HG03139 (cell line): ENCODE measurements at regions not wholly inside any gene's neighbourhood (a gene's known extent, or its start where the extent isn't known, plus 50 kb on each side); places are given as distances from the start of the nearest gene placed in this dataset.

ENCODE experiments used
- ATAC-seq: cut with Tn5 transposase; IDR thresholded peaks from one replicate; pipeline ENCODE4 v1.9.1; 2021; ENCODE audit not compliant: unreplicated experiment

- ATAC-seq: no peak
These were observed 69.9 kb upstream of the FOXK1 start for GRCh38 chr7:4612237-4612636.

GRCh38 chr7:4612939-4613841, 68.9 kb upstream of the FOXK1 start:
- no peak for ATAC-seq

- ATAC-seq: no peak
These were observed 68.1 kb upstream of the FOXK1 start for GRCh38 chr7:4613846-4614548.

- ATAC-seq: no peak
These were observed 66.0 kb upstream of the FOXK1 start for GRCh38 chr7:4616116-4616515.

- ATAC-seq: no peak
These were observed 60.7 kb upstream of the FOXK1 start for GRCh38 chr7:4621396-4621795.

GRCh38 chr7:4626318-4626845, 55.7 kb upstream of the FOXK1 start:
- no peak for ATAC-seq

- ATAC-seq: no peak
These were observed 52.7 kb upstream of the FOXK1 start for GRCh38 chr7:4629287-4629895.

GRCh38 chr7:4631380-4632179, 50.5 kb upstream of the FOXK1 start:
- no peak for ATAC-seq
